SK-N-MC (cell line): ENCODE measurements at regions not wholly inside any gene's neighbourhood (a gene's known extent, or its start where the extent isn't known, plus 50 kb on each side); places are given as distances from the start of the nearest gene placed in this dataset.

Experiments
- DNase-seq: peaks from one replicate; pipeline ENCODE4 v3.0.0-alpha.2; 2011; ENCODE audit warnings: low read depth, low spot score
- H3K27ac ChIP-seq: fragments of 200-600 bp; sonication (generic); 2 replicates; pipeline ENCODE4 v1.5.1; 2016; ENCODE audit warnings: mixed run types
- H3K36me3 ChIP-seq: fragments of 200-600 bp; sonication (generic); 2 replicates; pipeline ENCODE4 v1.6.1; 2017; ENCODE audit warnings: antibody characterized with exemption, low read length, mixed read lengths; ENCODE audit not compliant: insufficient read depth
- H3K4me3 ChIP-seq: fragments of 200-600 bp; sonication (generic); 2 replicates; pipeline ENCODE4 v1.5.1; 2016
- H3K9ac ChIP-seq: fragments of 200-600 bp; sonication (generic); 2 replicates; pipeline ENCODE4 v1.8.0; 2017; ENCODE audit warnings: mixed run types, mixed read lengths; ENCODE audit not compliant: insufficient read length
- H3K9me3 ChIP-seq: fragments of 200-600 bp; sonication (generic); 2 replicates; pipeline ENCODE4 v1.6.1; 2017; ENCODE audit warnings: low read depth, mild to moderate bottlenecking, antibody characterized with exemption, low read length, moderate library complexity, mixed read lengths
- EZH2 ChIP-seq: fragments of 200-600 bp; sonication (generic); IDR thresholded peaks from one replicate; pipeline ENCODE4 v1.6.1; 2017; ENCODE audit warnings: antibody characterized with exemption
- FOXP2 ChIP-seq: optimal IDR thresholded peaks from 2 replicates; pipeline ENCODE3; 2011; ENCODE audit warnings: mild to moderate bottlenecking, moderate library complexity; ENCODE audit not compliant: insufficient read depth; ENCODE audit errors: extremely low read length, control extremely low read depth
- POLR2AphosphoS5 ChIP-seq: IDR thresholded peaks from 2 replicates; pipeline ENCODE4 v1.6.1; 2012; ENCODE audit warnings: mild to moderate bottlenecking, low read depth, low read length, borderline replicate concordance

DNA sequence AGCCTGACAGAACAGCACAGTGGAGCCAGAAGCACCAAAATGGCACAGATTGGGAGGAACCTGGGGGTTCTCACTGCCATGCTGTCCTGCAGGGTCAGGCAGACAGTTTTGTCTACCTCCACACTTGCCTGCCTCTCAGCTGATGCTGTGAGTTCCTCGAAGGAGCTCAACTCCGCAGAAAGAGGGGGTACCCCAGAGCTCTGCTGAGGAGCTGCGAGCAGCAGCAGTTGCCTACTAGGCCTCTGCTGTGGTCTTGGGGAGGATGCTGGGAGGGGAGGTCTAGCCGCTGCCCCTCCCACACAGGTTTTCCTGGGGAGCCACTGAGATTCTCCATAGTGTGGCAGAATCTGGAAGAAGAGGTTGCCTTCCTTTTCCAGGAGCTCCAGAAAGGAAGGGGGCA, 192.5 kb downstream of the FOXD2 start:
- Histone ChIP-seq H3K9me3 (no peaks in the 10 kb centered on the region), H3K36me3 (no peaks in the 10 kb centered on the region), H3K9ac (no peak overlapping the region), H3K4me3 (no peak overlapping the region), H3K27ac (no peak overlapping the region)
- DNase-seq, result no peak
- TF ChIP-seq EZH2 (no peak), FOXP2 (no peak), POLR2AphosphoS5 (no peak)

DNA sequence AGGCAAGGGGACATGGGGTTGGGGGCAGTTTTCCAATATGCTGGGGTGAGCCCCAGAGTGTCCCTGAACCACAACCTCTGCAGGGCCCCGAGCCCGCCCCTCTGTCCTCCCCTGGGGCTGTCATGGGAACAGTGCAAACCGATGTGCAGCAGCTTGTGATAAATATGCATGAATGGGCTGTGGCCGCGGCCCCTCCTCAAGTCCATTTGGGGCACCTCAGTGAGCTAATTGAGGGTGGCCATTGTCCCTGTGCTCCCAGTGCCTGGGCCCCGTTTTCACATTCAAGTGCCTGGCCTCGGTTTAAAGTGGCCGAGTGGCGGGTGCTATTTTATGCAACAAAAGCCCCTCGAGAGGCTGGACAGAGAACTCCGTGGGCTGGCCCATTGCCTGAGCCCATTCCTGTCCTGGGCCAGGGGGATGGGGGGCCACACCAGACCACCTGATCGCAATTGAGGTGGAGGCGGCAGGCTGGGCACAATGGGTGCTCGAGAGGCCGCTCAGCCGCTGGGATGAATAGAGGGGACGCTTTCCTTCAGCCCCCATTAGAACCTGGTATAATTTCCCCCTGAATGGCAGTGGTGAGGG, 193.7 kb downstream of the FOXD2 start:
- H3K4me3 ChIP-seq, result no peak overlapping the region
- TF ChIP-seq EZH2 (no peak), FOXP2 (no peak), POLR2AphosphoS5 (no peak)
- DNase-seq, result no peak

DNA sequence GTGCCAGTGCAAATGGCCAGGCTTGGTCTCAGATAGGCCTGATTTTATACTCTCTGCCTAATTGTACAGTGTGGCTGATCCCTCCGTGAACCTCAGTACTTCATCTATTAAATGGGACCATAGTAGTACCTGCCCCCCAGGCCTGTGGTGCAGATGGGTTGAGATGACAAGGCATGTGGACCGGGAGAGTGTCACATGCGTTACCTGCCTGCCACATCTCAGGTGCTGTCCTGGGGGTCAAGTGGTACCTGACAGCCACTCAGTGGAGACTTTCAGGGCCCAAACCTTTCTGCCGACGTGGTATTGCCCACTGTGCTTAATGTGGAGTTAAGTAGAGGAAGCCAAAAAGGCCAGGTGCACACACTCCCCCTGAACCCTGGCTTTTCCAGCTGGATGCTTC, 197.3 kb downstream of the FOXD2 start:
- TF ChIP-seq FOXP2 (no peak), POLR2AphosphoS5 (no peak), EZH2 (no peak)
- H3K9ac ChIP-seq, result no peak overlapping the region
- no peak for DNase-seq
- H3K9me3 ChIP-seq, result no peaks in the 10 kb centered on the region
- H3K4me3 ChIP-seq, result no peak overlapping the region
- no peaks in the 10 kb centered on the region for H3K36me3 ChIP-seq
- no peak overlapping the region for H3K27ac ChIP-seq

More for the DNA sequence above, 193.7 kb downstream of the FOXD2 start:
- no peak overlapping the region for H3K9ac ChIP-seq
- no peaks in the 10 kb centered on the region for H3K36me3 ChIP-seq
- no peaks in the 10 kb centered on the region for H3K9me3 ChIP-seq
- no peak overlapping the region for H3K27ac ChIP-seq

DNA sequence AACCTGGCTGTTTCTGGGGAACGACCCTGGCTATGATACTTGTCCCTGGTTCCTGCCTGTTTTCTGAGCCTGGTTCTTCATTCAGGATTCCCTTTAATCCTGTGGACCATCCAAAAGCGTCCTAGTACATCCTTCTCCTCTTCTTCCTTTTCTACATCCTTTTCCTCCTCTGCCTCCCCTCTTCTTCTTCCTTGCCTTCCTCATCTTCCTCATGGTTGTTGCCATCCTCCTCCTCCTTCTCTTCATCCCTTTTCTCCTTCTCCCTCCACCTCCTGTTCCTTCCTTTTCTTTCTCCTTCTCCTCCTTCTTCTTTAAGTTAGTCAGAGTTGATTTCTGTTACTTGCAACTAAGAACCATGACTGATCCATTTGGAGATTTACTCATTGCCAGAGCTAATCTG, 197.8 kb downstream of the FOXD2 start:
- Histone ChIP-seq H3K36me3 (no peaks in the 10 kb centered on the region), H3K4me3 (no peak overlapping the region), H3K27ac (no peak overlapping the region), H3K9me3 (no peaks in the 10 kb centered on the region), H3K9ac (no peak overlapping the region)
- DNase-seq, result no peak
- no peak for TF ChIP-seq EZH2
- TF ChIP-seq FOXP2, result no peak
- no peak for TF ChIP-seq POLR2AphosphoS5

DNA sequence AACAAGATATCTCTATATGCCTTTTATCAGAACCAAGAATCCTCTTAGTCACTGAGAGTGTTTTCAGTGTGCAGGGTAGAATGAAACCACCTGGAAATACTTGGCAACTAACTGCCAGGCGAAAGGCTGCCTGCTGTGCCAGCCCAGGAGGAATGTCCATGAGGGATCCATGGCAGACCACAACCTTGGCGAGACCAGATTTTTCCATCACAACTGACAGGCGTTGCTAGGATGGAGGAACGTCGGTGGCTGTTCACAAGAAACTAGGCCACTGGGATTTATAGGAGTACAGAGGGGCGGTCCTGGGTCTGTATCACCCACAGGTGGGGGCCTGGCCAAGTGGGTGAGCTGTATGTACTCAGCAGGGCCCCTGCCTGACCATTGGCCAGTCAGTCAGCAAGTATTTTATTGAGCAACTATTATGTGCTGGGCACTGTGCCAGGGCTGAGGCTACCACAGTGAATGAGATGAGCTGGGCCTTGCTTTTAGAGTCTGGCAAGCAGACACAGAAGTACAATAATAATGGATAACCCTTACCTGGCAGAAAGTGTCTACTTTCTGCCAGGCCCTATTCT, 199.4 kb downstream of the FOXD2 start:
- no peak overlapping the region for H3K4me3 ChIP-seq
- no peak overlapping the region for H3K27ac ChIP-seq
- DNase-seq, result no peak
- no peak overlapping the region for H3K9ac ChIP-seq
- no peaks in the 10 kb centered on the region for H3K36me3 ChIP-seq
- no peaks in the 10 kb centered on the region for H3K9me3 ChIP-seq
- TF ChIP-seq EZH2, result no peak
- TF ChIP-seq POLR2AphosphoS5, result no peak
- no peak for TF ChIP-seq FOXP2

DNA sequence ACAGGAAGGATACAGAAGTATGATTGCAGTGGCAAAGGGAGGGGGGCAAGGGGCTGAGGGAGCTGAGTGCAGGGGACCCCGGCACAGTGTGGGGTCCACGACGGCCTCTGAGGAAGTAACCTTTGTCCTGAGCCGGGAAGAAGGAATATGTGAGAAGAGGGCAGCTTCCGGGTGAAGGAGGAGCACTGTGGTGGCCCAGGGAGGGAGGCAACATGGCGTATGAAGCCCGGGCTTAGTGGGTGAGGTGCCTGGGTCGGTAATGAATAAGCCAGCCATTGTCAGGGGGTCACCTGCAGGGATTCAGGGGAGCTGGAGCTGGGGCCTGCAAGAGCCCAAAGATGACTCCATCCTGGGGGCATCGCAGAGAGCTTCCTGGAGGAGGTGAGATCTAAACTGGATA, 200.4 kb downstream of the FOXD2 start:
- no peaks in the 10 kb centered on the region for H3K36me3 ChIP-seq
- TF ChIP-seq EZH2 (no peak), POLR2AphosphoS5 (no peak), FOXP2 (no peak)
- no peak overlapping the region for H3K9ac ChIP-seq
- no peak overlapping the region for H3K27ac ChIP-seq
- H3K4me3 ChIP-seq, result no peak overlapping the region
- no peaks in the 10 kb centered on the region for H3K9me3 ChIP-seq
- DNase-seq, result no peak

DNA sequence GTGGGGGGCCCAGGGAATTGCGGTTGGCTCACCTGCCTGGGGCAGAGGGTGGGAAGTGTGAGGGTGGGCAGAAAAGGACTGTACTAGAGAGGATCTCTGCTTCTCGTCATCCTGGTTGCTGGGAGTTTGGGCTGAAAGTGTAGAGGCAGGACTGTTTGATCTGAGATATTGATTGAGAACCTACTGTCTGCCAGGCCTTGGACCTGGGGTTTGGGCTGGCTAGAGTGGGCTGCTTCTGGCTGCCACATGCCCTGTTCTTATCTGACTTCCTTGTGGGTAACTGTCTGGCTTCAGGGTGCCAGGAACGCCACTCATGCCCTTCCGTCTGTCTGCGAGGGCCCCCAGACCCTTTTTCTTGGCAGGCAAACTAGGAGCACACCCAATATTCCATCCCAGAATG, 200.9 kb downstream of the FOXD2 start:
- Histone ChIP-seq H3K27ac (no peak overlapping the region), H3K9me3 (no peaks in the 10 kb centered on the region), H3K36me3 (no peaks in the 10 kb centered on the region), H3K9ac (no peak overlapping the region), H3K4me3 (no peak overlapping the region)
- no peak for TF ChIP-seq POLR2AphosphoS5
- no peak for TF ChIP-seq FOXP2
- no peak for TF ChIP-seq EZH2
- no peak for DNase-seq

DNA sequence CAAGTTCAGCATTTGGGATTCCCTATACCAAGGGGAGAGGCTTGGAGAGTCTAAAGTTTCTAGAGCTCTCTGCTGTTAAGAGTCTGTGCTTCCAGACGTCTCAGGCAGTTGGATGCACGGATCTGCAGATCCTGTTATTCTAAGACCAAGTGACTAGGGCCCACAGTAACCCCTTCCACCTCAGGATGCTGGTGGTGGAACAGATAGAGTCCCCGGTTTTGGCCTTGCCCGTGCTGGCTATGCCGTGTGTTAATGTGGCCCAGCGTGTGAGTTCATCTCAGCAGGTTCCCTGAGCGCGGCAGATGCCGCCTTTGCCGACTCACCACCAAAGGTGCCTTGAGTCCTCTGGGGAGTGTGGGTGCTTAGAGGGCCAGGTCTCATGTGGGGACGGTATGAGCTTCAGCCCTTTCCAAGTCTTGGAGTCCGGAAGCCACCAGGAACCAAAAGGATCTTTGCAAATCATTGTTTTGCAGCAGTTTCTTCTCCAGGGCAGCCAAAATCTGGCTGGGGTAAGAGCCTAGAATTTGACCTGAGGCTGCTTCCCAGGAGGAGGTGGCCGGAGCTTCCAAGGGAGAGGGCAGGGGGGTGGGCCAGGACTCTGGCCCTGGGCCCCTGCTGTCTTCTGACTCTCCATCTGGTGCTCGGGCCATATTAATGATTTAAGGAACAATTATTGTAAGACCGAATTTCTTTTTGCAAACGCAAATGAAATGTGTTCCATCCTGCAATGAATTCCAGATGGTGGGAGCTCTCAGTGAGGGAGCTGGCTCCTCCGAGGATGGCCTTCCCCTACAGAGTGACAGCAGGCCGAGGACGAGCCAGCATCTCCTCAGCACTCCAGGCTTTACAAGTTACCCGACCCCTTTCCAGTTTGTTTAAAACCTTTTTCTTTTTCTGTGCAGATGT, 205.7 kb downstream of the FOXD2 start:
- DNase-seq, result no peak
- Histone ChIP-seq H3K27ac (no peak overlapping the region), H3K9me3 (no peaks in the 10 kb centered on the region), H3K4me3 (no peak overlapping the region), H3K36me3 (no peaks in the 10 kb centered on the region), H3K9ac (no peak overlapping the region)
- TF ChIP-seq EZH2 (no peak), FOXP2 (no peak), POLR2AphosphoS5 (no peak)

DNA sequence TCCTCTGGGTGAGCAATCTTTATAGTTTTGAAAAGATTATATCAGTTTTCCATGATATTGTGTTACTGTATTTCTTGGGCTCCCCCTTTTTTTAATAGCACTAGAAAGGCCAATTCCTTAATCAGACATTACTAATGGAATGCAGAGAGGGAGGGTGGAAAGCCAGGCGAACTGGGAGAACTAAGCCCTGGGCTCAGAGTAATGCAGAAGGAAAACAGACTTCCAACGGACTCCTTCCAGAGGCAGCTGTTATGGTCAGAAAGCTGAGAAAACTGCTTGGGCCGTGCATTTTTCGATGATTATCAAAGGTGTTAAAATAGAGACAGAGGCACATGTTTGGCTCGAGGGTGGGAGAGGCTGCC, 206.3 kb downstream of the FOXD2 start:
- Histone ChIP-seq H3K9ac (no peak overlapping the region), H3K4me3 (no peak overlapping the region), H3K9me3 (no peaks in the 10 kb centered on the region), H3K27ac (no peak overlapping the region), H3K36me3 (no peaks in the 10 kb centered on the region)
- DNase-seq, result no peak
- TF ChIP-seq EZH2 (no peak), POLR2AphosphoS5 (no peak), FOXP2 (no peak)
